ENCODE measurements at regions not wholly inside any gene's neighbourhood (a gene's known extent, or its start where the extent isn't known, plus 50 kb on each side); places are given as distances from the start of the nearest gene placed in this dataset.

- H3K4me1 ChIP-seq (ENCODE audit: low read depth): no peaks in the 10 kb centered on the region
- intact Hi-C loops (cut with DNase I, micrococcal nuclease): no loop called here
- no peaks in the 10 kb centered on the region for H3K36me3 ChIP-seq (ENCODE audit: low read depth)
- H3K4me3 ChIP-seq: no peak overlapping the region
- ATAC-seq (no peak), DNase-seq (no peak)
- TF ChIP-seq, protein P1, sequence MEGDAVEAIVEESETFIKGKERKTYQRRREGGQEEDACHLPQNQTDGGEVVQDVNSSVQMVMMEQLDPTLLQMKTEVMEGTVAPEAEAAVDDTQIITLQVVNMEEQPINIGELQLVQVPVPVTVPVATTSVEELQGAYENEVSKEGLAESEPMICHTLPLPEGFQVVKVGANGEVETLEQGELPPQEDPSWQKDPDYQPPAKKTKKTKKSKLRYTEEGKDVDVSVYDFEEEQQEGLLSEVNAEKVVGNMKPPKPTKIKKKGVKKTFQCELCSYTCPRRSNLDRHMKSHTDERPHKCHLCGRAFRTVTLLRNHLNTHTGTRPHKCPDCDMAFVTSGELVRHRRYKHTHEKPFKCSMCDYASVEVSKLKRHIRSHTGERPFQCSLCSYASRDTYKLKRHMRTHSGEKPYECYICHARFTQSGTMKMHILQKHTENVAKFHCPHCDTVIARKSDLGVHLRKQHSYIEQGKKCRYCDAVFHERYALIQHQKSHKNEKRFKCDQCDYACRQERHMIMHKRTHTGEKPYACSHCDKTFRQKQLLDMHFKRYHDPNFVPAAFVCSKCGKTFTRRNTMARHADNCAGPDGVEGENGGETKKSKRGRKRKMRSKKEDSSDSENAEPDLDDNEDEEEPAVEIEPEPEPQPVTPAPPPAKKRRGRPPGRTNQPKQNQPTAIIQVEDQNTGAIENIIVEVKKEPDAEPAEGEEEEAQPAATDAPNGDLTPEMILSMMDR (IDR thresholded peaks at IDR 0.05): no peak
- no peaks in the 10 kb centered on the region for H3K9me3 ChIP-seq
These were observed 982.3 kb upstream of the DDX18 start for GRCh38 chr2:116832148-116832547.

GRCh38 chr2:116833052-116833451, 981.4 kb upstream of the DDX18 start:
- ATAC-seq: no peak
- TF ChIP-seq, protein P1 (IDR thresholded peaks at IDR 0.05): no peak
- no peaks in the 10 kb centered on the region for H3K36me3 ChIP-seq (ENCODE audit: low read depth)
- intact Hi-C loops (cut with DNase I, micrococcal nuclease): no loop called here
- no peak overlapping the region for H3K4me3 ChIP-seq
- no peak for DNase-seq
- no peaks in the 10 kb centered on the region for H3K9me3 ChIP-seq
- no peaks in the 10 kb centered on the region for H3K4me1 ChIP-seq (ENCODE audit: low read depth)

GRCh38 chr2:116842164-116842563, 972.3 kb upstream of the DDX18 start:
- H3K9me3 ChIP-seq: no peaks in the 10 kb centered on the region
- no peak for DNase-seq
- no peaks in the 10 kb centered on the region for H3K36me3 ChIP-seq (ENCODE audit: low read depth)
- intact Hi-C loops (cut with DNase I, micrococcal nuclease): no loop called here
- H3K4me1 ChIP-seq (ENCODE audit: low read depth): no peaks in the 10 kb centered on the region
- TF ChIP-seq, protein P1 (IDR thresholded peaks at IDR 0.05): no peak
- H3K4me3 ChIP-seq: no peak overlapping the region
- ATAC-seq: no peak

GRCh38 chr2:116859708-116860107, 954.8 kb upstream of the DDX18 start:
- no peaks in the 10 kb centered on the region for H3K36me3 ChIP-seq (ENCODE audit: low read depth)
- no peak for DNase-seq
- no peaks in the 10 kb centered on the region for H3K4me1 ChIP-seq (ENCODE audit: low read depth)
- no peak overlapping the region for H3K4me3 ChIP-seq
- no peak for ATAC-seq
- TF ChIP-seq, protein P1 (IDR thresholded peaks at IDR 0.05): no peak
- H3K9me3 ChIP-seq: peaks cover 10% of the 10 kb centered on the region
- intact Hi-C loops (cut with DNase I, micrococcal nuclease): no loop called here

DNA sequence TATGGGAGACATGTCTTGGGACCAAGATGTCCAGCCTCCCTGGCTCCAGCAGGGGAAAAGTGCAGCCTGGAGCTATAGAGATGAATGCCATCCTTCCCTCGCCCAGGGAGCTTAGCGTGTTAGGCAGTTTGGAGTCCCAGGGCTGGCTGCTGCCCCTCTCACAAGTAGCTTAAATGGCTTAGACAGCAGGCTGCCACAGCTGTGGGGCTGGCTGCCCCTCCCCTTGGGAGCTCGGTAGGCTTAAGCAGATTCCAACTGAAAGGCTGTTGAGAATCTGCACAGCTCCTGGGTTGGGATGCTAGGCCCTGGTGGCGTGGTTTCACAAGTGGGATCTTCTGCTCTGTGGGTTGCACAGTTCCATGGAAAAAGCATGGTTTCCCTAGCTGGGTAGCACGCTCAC, 940.5 kb upstream of the DDX18 start:
- peaks cover 12% of the 10 kb centered on the region for H3K4me1 ChIP-seq (ENCODE audit: low read depth)
- no peaks in the 10 kb centered on the region for H3K9me3 ChIP-seq
- intact Hi-C loops (cut with DNase I, micrococcal nuclease): no loop called here
- no peak for DNase-seq
- no peak for ATAC-seq
- TF ChIP-seq, protein P1 (IDR thresholded peaks at IDR 0.05): no peak
- no peak overlapping the region for H3K4me3 ChIP-seq
- H3K36me3 ChIP-seq (ENCODE audit: low read depth): no peaks in the 10 kb centered on the region

DNA sequence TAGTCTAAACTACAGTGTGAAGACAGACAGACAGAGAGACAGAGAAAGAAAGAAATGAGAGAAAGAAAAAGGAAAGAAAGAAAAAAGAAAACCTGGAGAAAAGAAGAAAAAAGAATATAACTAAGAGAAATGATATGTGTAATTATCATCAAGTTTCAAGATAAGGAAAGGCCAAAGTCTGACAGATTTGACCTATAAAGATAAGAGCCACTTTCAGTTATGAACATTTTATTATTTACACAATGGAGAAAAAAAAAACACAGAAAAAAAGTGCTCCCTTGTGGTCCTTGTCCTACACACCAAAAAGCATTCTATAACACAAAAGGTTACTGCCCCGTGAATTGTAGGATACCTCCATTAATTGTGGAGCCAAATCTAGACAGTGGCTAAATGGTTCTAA, 937.2 kb upstream of the DDX18 start:
- H3K4me3 ChIP-seq: no peak overlapping the region
- H3K4me1 ChIP-seq (ENCODE audit: low read depth): peaks cover 12% of the 10 kb centered on the region
- DNase-seq (no peak), ATAC-seq (peak; percentile 80)
- no peaks in the 10 kb centered on the region for H3K9me3 ChIP-seq
- intact Hi-C loops (cut with DNase I, micrococcal nuclease): no loop called here
- TF ChIP-seq, protein P1 (IDR thresholded peaks at IDR 0.05): no peak
- H3K36me3 ChIP-seq (ENCODE audit: low read depth): no peaks in the 10 kb centered on the region
